ENCODE measurements at regions not wholly inside any gene's neighbourhood (a gene's known extent, or its start where the extent isn't known, plus 50 kb on each side); places are given as distances from the start of the nearest gene placed in this dataset.

- Histone ChIP-seq H3K27me3 (ENCODE audit: insufficient read depth, low read depth, low read length) (no peaks in the 10 kb centered on the region), H2AFZ (ENCODE audit: low read depth, low read length) (no peak overlapping the region), H3F3A (ENCODE audit: insufficient read depth, low read length, poor library complexity, severe bottlenecking) (no peaks in the 10 kb centered on the region), H3K9ac (ENCODE audit: low read length) (no peak overlapping the region), H3K9me2 (ENCODE audit: insufficient read depth, low read length) (no peaks in the 10 kb centered on the region), H4K20me1 (ENCODE audit: insufficient read depth) (no peaks in the 10 kb centered on the region), H3K4me3 (ENCODE audit: low read length) (no peak overlapping the region), H3K4me2 (ENCODE audit: low read length) (no peak overlapping the region), H3K27ac (ENCODE audit: low read length) (no peak overlapping the region), H3K9me3 (ENCODE audit: low read length) (no peaks in the 10 kb centered on the region), H3K36me3 (ENCODE audit: insufficient read depth, low read length) (no peaks in the 10 kb centered on the region), H3K79me2 (replicated peaks; ENCODE audit: insufficient read depth, low read length) (no peaks in the 10 kb centered on the region)
- no peak for TF ChIP-seq EP300 (conservative IDR thresholded peaks at IDR 0.05; ENCODE audit: poor library complexity, severe bottlenecking)
- TF ChIP-seq SMC3 (conservative IDR thresholded peaks at IDR 0.05; ENCODE audit: poor library complexity) = no peak
- TF ChIP-seq MXI1 (conservative IDR thresholded peaks at IDR 0.05; ENCODE audit: poor library complexity, severe bottlenecking) = no peak
- TF ChIP-seq RAD21 (conservative IDR thresholded peaks at IDR 0.05) = no peak
- TF ChIP-seq CTCF (IDR thresholded peaks at IDR 0.05; ENCODE audit: poor library complexity, severe bottlenecking) = no peak
- no peak for TF ChIP-seq POLR2AphosphoS5 (IDR thresholded peaks at IDR 0.05)
- TF ChIP-seq EZH2 (IDR thresholded peaks at IDR 0.05; ENCODE audit: borderline replicate concordance, insufficient read depth, low read length, poor library complexity, severe bottlenecking) = no peak
- TF ChIP-seq TAF1 (IDR thresholded peaks at IDR 0.05; ENCODE audit: low read depth) = no peak
- no peak for TF ChIP-seq REST (IDR thresholded peaks at IDR 0.05; ENCODE audit: borderline replicate concordance)
These were observed 906.8 kb downstream of the GRIK2 start for GRCh38 chr6:102300350-102300749.

GRCh38 chr6:102298051-102298450 lies 904.5 kb downstream of the GRIK2 start:
- Histone ChIP-seq H3K27ac (ENCODE audit: low read length) (no peak overlapping the region), H3K36me3 (ENCODE audit: insufficient read depth, low read length) (no peaks in the 10 kb centered on the region), H3K4me2 (ENCODE audit: low read length) (no peak overlapping the region), H3K9ac (ENCODE audit: low read length) (no peak overlapping the region), H3K79me2 (replicated peaks; ENCODE audit: insufficient read depth, low read length) (no peaks in the 10 kb centered on the region), H3K27me3 (ENCODE audit: insufficient read depth, low read depth, low read length) (no peaks in the 10 kb centered on the region), H3K4me3 (ENCODE audit: low read length) (no peak overlapping the region), H3F3A (ENCODE audit: insufficient read depth, low read length, poor library complexity, severe bottlenecking) (no peaks in the 10 kb centered on the region), H2AFZ (ENCODE audit: low read depth, low read length) (no peak overlapping the region), H3K9me2 (ENCODE audit: insufficient read depth, low read length) (no peaks in the 10 kb centered on the region), H4K20me1 (ENCODE audit: insufficient read depth) (no peaks in the 10 kb centered on the region), H3K9me3 (ENCODE audit: low read length) (no peaks in the 10 kb centered on the region)
- TF ChIP-seq EP300 (conservative IDR thresholded peaks at IDR 0.05; ENCODE audit: poor library complexity, severe bottlenecking) = no peak
- TF ChIP-seq RAD21 (conservative IDR thresholded peaks at IDR 0.05) = no peak
- no peak for TF ChIP-seq REST (IDR thresholded peaks at IDR 0.05; ENCODE audit: borderline replicate concordance)
- TF ChIP-seq TAF1 (IDR thresholded peaks at IDR 0.05; ENCODE audit: low read depth) = no peak
- no peak for TF ChIP-seq CTCF (IDR thresholded peaks at IDR 0.05; ENCODE audit: poor library complexity, severe bottlenecking)
- TF ChIP-seq MXI1 (conservative IDR thresholded peaks at IDR 0.05; ENCODE audit: poor library complexity, severe bottlenecking) = no peak
